HEK293 (cell line): ENCODE measurements at regions not wholly inside any gene's neighbourhood (a gene's known extent, or its start where the extent isn't known, plus 50 kb on each side); places are given as distances from the start of the nearest gene placed in this dataset.

Experiments used
- CTCF ChIA-PET: fragments of 350-600 bp; formaldehyde crosslinking; extraction: SDS; loops from one replicate; lab custom pipeline; 2021; ENCODE audit warnings: antibody characterized with exemption; lab: Yijun Ruan, JAX
- POLR2A ChIA-PET: fragments of 300-600 bp; formaldehyde crosslinking; extraction: SDS; loops from one replicate; lab custom pipeline; 2020; ENCODE audit warnings: antibody characterized with exemption, inconsistent platforms; lab: Yijun Ruan, JAX
- H3K27ac ChIP-seq: fragments of 200-500 bp; sonication (Bioruptor generic); 2 replicates; pipeline ENCODE4 v1.5.1; 2014; ENCODE audit warnings: low read depth, low read length, control low read depth, inconsistent platforms; ENCODE audit errors: extremely low read depth
- H3K36me3 ChIP-seq, 2 experiments: fragments of 200-500 bp in 1 of 2; sonication (Bioruptor generic) in 1 of 2; 1 replicate in 1 of 2; 2 replicates in 1 of 2; pipeline ENCODE4 v1.5.1; 2014 to 2017; ENCODE audit warnings: inconsistent platforms in 2 of 2, low read length in 2 of 2; ENCODE audit not compliant: control insufficient read depth in 2 of 2, insufficient read depth in 1 of 2
- H3K4me1 ChIP-seq: fragments of 200-500 bp; sonication (Bioruptor generic); 2 replicates; pipeline ENCODE4 v1.5.1; 2014; ENCODE audit warnings: mild to moderate bottlenecking, low read length, inconsistent platforms; ENCODE audit not compliant: control insufficient read depth, insufficient read depth
- H3K4me3 ChIP-seq: 2 replicates; pipeline ENCODE4 v1.5.1; 2011; ENCODE audit warnings: low read depth, mild to moderate bottlenecking, control low read depth, low read length, moderate library complexity
- H3K9me3 ChIP-seq: fragments of 200-500 bp; sonication (Bioruptor generic); 2 replicates; pipeline ENCODE4 v1.5.1; 2014; ENCODE audit warnings: low read depth, low read length, inconsistent platforms; ENCODE audit not compliant: control insufficient read depth, insufficient read depth
- BCL11A ChIP-seq: fragments of 450-650 bp; formaldehyde crosslinking; IDR thresholded peaks from 2 replicates; pipeline ENCODE4 v1.5.1; 2016; ENCODE audit warnings: low read depth, missing biosample characterization, missing genetic modification characterization
- HOXC10 ChIP-seq: sonication (generic); formaldehyde crosslinking; IDR thresholded peaks from 2 replicates; pipeline ENCODE4 v1.8.1; 2023; ENCODE audit warnings: mild to moderate bottlenecking, missing genetic modification reagents
- IKZF3 ChIP-seq: fragments of 450-650 bp; IDR thresholded peaks from 2 replicates; pipeline ENCODE4 v1.5.0; 2018; ENCODE audit warnings: missing biosample characterization, mild to moderate bottlenecking, missing genetic modification characterization, moderate library complexity
- KLF17 ChIP-seq: fragments of 450-650 bp; formaldehyde crosslinking; IDR thresholded peaks from 2 replicates; pipeline ENCODE4 v1.5.1; 2016; ENCODE audit warnings: missing biosample characterization, missing genetic modification characterization
- KLF8 ChIP-seq: fragments of 450-650 bp; formaldehyde crosslinking; IDR thresholded peaks from 2 replicates; pipeline ENCODE4 v1.5.1; 2016; ENCODE audit warnings: missing biosample characterization, missing genetic modification characterization
- OSR2 ChIP-seq: fragments of 450-650 bp; formaldehyde crosslinking; IDR thresholded peaks from 2 replicates; pipeline ENCODE4 v1.5.1; 2016; ENCODE audit warnings: missing biosample characterization, missing genetic modification characterization
- ZBTB1 ChIP-seq: fragments of 450-650 bp; formaldehyde crosslinking; IDR thresholded peaks from 2 replicates; pipeline ENCODE4 v1.5.1; 2016; ENCODE audit warnings: missing biosample characterization, missing genetic modification characterization
- ZBTB20 ChIP-seq: fragments of 450-650 bp; formaldehyde crosslinking; IDR thresholded peaks from 2 replicates; pipeline ENCODE4 v1.5.1; 2016; ENCODE audit warnings: missing biosample characterization, missing genetic modification characterization
- ZBTB44 ChIP-seq: fragments of 450-650 bp; IDR thresholded peaks from 2 replicates; pipeline ENCODE4 v1.5.1; 2018; ENCODE audit warnings: missing biosample characterization, mild to moderate bottlenecking, missing genetic modification characterization
- ZNF16 ChIP-seq: fragments of 450-650 bp; formaldehyde crosslinking; IDR thresholded peaks from 2 replicates; pipeline ENCODE4 v1.5.1; 2016; ENCODE audit warnings: low read depth, missing biosample characterization, missing genetic modification characterization
- ZNF211 ChIP-seq: fragments of 450-650 bp; formaldehyde crosslinking; IDR thresholded peaks from 2 replicates; pipeline ENCODE4 v1.5.1; 2016; ENCODE audit warnings: low read depth, missing biosample characterization, missing genetic modification characterization
- ZNF518A ChIP-seq: fragments of 450-650 bp; formaldehyde crosslinking; conservative IDR thresholded peaks from 2 replicates; pipeline ENCODE4 v1.5.1; 2016; ENCODE audit warnings: low read depth, missing biosample characterization, missing genetic modification characterization
- ZNF560 ChIP-seq: fragments of 450-650 bp; formaldehyde crosslinking; IDR thresholded peaks from 2 replicates; pipeline ENCODE4 v1.5.1; 2017; ENCODE audit warnings: missing biosample characterization, missing genetic modification characterization, borderline replicate concordance
- ZNF623 ChIP-seq: fragments of 450-650 bp; formaldehyde crosslinking; IDR thresholded peaks from 2 replicates; pipeline ENCODE4 v1.5.1; 2016; ENCODE audit warnings: missing biosample characterization, missing genetic modification characterization
- ZNF624 ChIP-seq: fragments of 450-650 bp; formaldehyde crosslinking; IDR thresholded peaks from 2 replicates; pipeline ENCODE4 v1.5.1; 2017; ENCODE audit warnings: missing biosample characterization, missing genetic modification characterization
- ZNF664 ChIP-seq: fragments of 450-650 bp; formaldehyde crosslinking; IDR thresholded peaks from 2 replicates; pipeline ENCODE4 v1.5.1; 2016; ENCODE audit warnings: missing biosample characterization, missing genetic modification characterization
- ZNF670 ChIP-seq: fragments of 450-650 bp; formaldehyde crosslinking; IDR thresholded peaks from 2 replicates; pipeline ENCODE4 v1.5.1; 2016; ENCODE audit warnings: missing biosample characterization, missing genetic modification characterization, low read depth
- ZNF768 ChIP-seq: fragments of 450-650 bp; formaldehyde crosslinking; IDR thresholded peaks from 2 replicates; pipeline ENCODE4 v1.5.1; 2018; ENCODE audit warnings: missing biosample characterization, mild to moderate bottlenecking, missing genetic modification characterization
- ZNF792 ChIP-seq: fragments of 450-650 bp; formaldehyde crosslinking; IDR thresholded peaks from 2 replicates; pipeline ENCODE4 v1.5.1; 2016; ENCODE audit warnings: missing biosample characterization, missing genetic modification characterization

- Histone ChIP-seq H3K4me3 (no peak overlapping the region), H3K4me1 (0 out of 2 replicates have a peak, but pooled peaks cover 1% of the 10 kb centered on the region), H3K27ac (no peak overlapping the region), H3K9me3 (no peaks in the 10 kb centered on the region), H3K36me3 (no peaks in the 10 kb centered on the region)
- POLR2A ChIA-PET = no interaction called here
- CTCF ChIA-PET = interaction anchor here (2.3 kb wide), 1 partner anchor 213 kb away, joined by 12 read pairs; no protein-coding TSS in a partner anchor
- TF ChIP-seq BCL11A (tag by site-specific recombination) (no peak), ZBTB44 (tag by site-specific recombination) (no peak), ZNF768 (tag by site-specific recombination) (no peak), ZNF623 (tag by site-specific recombination) (peak; percentile 71), ZNF16 (tag by site-specific recombination) (no peak), ZNF792 (tag by site-specific recombination) (no peak), ZBTB1 (tag by site-specific recombination) (no peak), ZNF211 (no peak), ZNF560 (tag by site-specific recombination) (no peak)
- TF ChIP-seq, all 188 proteins: peak for 1
Observed at GRCh38 chr17:33932996-33933395, 322.1 kb upstream of the CCL2 start.

- H3K4me3 ChIP-seq = no peak overlapping the region
- ChIA-PET POLR2A (no interaction called here), CTCF (no interaction called here)
- H3K9me3 ChIP-seq = no peaks in the 10 kb centered on the region
- TF ChIP-seq ZNF670 (no peak), KLF17 (tag by site-specific recombination) (no peak), ZNF664 (tag by site-specific recombination) (no peak)
- H3K27ac ChIP-seq = no peak overlapping the region
- no peaks in the 10 kb centered on the region for H3K4me1 ChIP-seq
- no peaks in the 10 kb centered on the region for H3K36me3 ChIP-seq
Observed at GRCh38 chr17:33933576-33933975, 321.5 kb upstream of the CCL2 start.

GRCh38 chr17:33934696-33935095 lies 320.4 kb upstream of the CCL2 start:
- ChIA-PET POLR2A (no interaction called here), CTCF (no interaction called here)
- Histone ChIP-seq H3K27ac (no peak overlapping the region), H3K4me1 (no peaks in the 10 kb centered on the region), H3K36me3 (no peaks in the 10 kb centered on the region), H3K4me3 (no peak overlapping the region)
- no peak for TF ChIP-seq OSR2 (tag by site-specific recombination)
- no peak for TF ChIP-seq ZBTB20 (tag by site-specific recombination)
- TF ChIP-seq KLF8 (tag by site-specific recombination) = no peak
- no peak for TF ChIP-seq ZNF624
- no peak for TF ChIP-seq HOXC10 (CRISPR knock-in tag)
- TF ChIP-seq ZNF518A (tag by site-specific recombination) = no peak
- TF ChIP-seq IKZF3 (tag by site-specific recombination) = no peak
- TF ChIP-seq, all 188 proteins: peak for 0
- H3K9me3 ChIP-seq = no peaks in the 10 kb centered on the region
